Fibroblast of peridontal ligament (primary cell): ENCODE measurements at regions not wholly inside any gene's neighbourhood (a gene's known extent, or its start where the extent isn't known, plus 50 kb on each side); places are given as distances from the start of the nearest gene placed in this dataset.

ENCODE experiments used
- DNase-seq: peaks from one replicate; pipeline ENCODE4 v3.0.0-alpha.2; 2010; ENCODE audit errors: extremely low read depth

DNA sequence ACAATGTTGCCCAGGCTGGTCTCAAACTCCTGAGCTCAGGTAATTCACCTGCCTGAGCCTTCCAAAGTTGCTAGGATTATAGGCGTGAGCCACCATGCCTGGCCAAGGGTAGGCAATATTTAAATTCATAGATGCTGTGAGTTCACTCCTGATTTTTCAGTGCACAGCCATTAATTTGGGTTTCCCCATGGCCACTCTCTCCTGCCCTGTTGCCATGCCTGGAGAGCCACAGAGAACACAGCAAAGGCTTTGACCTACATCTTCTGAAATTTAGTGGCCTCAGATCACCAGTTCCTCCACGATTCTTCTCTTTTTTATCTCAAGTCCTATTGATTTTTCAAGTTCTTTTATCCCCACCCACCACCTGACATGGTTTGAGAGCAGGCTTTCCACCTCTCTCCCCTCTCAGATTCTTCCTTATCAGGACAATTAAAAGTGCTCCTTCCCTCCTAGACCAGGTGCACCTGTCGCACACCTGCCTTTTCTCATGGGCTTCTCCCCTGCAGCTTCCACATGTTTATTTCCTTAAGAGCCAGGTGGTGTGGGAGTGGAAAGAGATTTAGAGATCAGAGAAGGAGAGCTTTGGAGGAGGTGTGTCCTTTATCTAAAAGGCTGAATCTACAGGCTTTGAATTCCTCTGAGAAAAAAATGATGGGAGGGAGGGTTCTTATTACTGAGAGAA is 123.8 kb downstream of the ADRA2A start:
- DNase-seq = no peak

DNA sequence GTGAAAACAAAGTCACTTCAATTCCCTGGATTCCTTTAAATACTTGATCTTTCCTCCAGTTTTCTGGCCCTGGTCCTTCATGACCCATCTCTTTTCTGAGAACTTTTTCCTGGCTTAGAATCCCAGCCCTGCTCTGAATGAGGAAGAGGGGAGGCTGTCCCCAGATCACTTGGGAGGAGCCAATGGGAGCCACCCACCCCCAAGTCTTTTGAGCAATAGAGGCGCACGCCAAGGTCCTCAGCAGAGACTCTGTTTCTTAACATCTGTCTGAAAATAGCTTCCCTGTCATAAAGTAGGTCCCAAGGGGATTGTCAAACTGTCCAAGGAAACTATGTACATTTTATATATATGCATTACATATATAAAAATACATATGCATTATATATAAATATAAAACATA is 126.8 kb downstream of the ADRA2A start:
- no peak for DNase-seq

DNA sequence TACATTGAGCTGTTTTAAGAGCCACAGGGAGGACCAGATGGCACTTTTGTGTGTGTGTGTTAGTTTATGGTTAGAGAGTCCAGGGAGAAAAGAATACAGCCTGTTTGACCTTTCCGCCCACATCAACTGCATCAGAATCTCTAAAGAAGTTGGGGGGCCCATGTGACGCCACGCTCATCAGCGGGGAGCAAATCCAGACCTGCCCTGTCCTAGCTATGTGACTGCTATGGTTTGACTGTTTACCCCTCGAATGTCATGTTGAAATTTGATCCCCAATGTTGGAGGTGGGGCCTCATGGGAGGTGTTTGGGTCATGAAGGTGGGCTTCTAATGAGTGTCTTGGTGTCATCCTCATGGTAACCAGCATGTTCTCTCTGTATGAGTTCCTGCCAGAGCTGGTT is 128.0 kb downstream of the ADRA2A start:
- DNase-seq = no peak

DNA sequence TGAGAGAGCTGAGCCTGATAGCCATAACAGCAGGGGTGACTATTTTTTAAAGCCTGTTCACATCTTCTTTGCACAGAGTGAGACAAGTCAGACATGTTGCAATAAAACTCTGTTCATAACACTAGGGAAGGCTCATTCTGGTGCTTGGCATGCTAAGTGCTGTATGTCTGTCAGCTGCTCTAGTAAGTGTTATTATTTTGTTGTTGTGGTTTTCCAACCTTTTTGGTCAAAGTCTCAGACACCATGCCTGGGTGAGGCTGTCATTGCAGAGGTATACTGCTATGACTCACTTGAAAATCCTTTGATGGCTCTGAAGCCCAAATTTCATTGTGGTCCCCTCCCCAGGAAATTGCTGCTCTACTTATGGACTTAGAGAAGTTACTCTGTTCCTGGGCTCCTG is 129.7 kb downstream of the ADRA2A start:
- no peak for DNase-seq

DNA sequence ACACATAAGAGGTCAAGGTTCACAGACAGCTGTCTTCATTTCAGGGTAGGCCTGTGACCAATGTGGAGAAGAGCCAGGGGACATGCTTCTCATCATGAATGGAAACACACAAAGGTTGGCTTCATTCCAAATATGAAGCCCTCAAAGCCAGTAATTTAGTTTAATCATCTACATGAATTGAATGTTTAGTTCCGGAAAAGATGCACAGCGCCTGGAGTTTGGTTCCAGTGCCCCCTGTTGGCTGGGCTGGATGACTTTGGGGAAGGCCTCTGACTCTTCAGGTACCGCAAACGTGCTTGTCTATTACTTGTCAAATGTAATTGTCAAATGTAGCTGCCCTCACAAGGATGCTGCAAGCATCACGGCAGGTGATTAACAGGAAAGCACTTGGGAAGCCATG is 130.7 kb downstream of the ADRA2A start:
- DNase-seq = no peak

DNA sequence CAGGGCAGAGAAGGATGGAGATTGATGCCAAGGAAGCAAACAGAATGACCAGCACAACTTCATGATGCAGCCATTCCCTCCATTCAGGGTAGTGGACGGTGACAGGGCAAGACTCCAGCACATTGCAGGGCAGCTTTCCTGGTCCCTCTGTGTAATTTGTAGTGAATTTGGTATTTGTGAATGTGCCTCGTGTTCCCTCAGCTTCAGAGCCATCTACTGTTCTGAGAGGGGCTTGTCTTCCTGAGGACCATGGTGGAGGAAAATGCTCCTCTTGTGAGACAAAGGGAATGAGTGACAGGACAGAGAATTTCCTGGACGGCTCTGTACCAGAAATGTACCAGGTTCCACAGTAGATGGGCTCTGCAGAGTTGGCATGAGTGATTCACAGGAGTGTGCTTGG is 132.1 kb downstream of the ADRA2A start:
- no peak for DNase-seq

DNA sequence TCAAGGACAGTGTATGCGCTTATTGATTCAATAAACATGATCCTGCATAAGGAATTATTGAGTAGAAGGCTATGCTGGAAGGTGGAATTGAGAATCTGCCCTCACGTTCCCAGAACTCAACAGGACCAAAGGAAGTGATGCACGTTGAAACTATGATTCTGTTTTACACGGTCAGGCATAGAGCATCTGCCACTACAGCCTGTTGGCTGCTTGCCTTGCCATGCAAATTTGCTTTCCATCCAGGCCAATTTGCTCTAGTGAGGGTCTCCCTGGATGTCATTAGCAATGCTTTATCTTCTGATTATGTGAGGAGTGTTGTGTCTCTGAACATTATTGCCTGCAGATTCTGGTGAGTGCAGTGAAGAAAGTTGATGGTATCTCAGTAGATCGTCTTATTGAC is 132.9 kb downstream of the ADRA2A start:
- DNase-seq = no peak

DNA sequence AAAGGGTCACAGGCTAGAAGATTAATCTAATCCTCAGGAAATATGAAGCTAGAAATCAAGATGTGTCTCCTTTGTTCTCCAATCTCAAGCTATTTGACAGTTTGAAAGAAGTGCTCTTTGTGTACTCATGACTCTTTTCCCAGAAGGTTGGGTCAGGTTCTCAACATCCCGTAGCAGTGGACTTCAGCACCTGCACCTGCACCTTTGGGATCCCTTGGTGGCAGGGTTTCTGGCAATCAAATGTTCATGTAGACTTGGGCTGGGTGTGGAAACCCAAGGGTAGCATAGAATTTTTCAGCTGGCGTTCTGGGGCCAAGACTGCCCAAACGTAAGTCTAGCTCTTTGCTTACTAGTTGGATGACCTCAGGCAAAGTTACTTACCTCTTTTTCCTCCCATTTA is 134.4 kb downstream of the ADRA2A start:
- DNase-seq = no peak

DNA sequence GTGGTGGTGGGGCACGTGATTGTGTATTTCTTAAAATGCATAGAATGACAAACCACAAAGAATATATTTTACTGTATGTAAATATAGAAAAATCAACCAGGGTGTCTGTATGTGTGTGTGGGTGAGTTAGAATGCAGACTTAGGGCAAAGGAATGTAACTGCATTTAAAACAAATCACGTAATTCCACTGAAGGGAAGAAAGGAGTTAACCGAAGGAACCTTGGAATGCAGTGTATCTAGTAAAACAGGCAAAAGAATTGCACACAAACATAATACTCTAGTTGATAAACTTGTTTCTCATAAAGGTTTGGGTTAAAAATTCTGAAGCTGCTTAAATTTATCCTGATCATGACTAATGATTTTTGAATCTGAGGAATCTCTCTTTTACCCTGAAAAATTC is 134.9 kb downstream of the ADRA2A start:
- DNase-seq = peak; percentile 15

DNA sequence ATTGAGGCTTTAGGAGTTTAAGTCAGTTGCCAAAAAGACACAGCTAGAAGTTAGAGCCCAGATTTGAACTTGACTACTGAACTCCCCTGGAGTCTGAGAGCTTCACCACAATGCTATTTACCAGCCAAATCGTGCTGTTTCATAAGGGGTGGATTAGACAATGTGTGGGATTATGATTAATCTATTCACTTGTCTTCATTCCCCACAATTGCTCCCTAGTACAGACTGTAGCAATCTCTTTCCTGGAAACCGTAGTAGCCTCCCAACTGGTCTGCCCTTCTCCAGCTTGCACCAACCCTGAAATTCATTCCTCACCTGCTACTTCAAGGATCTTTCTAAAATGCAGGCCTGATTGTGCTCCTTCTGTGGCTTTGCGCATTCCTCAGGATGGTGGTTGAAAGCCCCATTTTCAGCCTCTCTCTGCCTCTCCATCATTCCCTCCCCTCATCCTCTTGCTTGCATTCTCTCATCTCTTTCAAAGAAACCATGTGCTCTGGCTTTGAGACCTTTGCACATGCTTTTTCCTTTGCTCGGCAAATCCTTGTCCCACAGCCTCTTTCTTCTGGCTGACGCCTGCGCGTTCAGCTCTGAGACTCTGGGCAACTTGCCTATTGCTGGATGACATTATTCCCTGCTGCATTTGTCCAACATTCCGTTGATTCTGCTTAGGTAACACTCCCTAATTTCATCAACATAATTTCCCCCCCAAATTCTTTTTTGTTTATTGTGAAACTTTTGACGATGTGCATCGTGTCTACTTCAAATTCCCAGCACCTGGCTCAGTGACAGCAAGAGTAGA is 145.1 kb downstream of the ADRA2A start:
- no peak for DNase-seq

DNA sequence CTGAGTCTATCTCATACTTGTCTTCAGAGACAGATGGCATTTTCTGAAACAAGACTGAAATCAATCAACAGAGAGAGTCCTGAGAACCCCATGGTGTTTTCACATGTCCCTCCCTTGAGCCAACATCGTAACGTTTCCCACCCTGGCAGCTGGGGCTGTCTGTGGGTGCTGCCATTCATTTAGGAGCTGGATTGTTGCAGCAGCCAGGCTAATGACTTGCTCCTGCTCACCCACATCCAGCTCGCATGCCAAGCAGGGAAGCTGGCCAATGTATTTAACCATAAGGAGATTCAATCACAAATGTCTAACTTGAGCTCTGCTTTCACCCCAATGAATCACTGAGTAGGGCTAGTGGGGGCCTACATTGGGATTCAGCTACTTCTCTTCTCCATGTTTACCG is 146.1 kb downstream of the ADRA2A start:
- DNase-seq = no peak

DNA sequence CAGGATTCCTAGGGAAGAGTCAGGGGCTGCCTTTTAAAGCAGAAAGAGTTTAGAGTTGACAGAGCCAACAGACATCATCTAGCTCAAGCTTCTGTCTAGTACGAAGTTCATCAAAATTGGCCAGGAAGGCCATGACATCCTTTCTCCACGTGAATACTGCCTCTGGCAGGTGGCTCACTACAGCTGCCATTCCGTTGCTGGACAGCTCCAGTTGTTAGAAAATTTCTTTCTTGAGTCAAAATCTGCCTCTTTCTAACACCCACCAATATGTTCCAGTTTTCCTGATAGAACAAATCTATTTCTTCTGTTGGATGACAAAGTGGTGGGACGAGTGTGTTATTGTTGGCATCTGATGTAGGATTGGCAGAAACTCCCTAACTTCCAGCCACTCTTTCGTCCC is 154.9 kb downstream of the ADRA2A start:
- no peak for DNase-seq

DNA sequence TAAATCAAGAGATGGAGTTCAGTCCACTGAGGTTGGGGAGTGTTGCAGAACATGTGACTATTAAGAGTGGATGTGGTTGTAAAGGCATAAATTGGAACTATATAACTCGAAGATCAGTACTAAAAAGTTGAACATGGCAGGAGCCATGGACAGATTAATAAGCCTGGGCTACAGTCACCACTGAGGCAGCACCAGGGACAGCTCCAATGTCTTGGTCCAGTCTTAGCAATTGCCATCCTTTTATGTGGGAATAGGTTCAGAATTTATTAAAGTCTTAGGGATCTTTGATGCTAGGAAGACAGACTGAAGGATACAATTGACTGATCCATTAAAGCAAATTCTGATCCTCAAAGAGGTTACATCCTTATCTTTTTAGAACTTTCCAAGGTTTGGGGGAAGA is 156.6 kb downstream of the ADRA2A start:
- DNase-seq = no peak

DNA sequence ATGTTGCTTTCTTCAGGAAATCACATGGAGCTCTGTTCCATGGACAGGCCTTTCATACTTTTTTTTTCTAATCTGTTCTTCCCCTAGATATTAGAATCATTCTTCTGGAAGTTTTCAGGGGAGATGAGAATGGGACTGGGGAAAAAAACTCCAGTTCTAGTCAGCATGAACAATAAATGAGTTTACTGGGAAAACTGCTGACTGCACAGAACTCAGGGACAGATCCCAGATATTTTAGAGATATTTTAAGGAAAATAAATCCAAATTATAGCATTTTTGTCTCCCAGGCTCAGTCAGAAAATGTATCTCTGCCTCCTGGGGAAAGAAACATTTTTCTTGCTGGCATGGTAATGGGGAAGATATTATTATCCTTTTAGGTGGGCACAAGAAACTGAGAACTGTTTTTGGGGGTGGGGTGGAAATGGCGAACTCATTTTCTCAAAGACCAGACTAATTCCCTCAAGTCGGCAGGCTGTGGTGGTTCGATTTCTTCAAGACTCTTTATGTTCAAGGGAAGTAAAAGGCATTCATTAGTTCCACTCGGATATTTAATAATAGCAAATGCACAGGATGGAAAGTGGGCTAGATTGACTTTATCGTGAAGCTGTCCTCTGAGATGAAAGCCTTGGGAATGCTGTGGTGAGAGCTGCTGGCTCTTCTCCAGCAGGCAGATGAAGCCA is 157.5 kb downstream of the ADRA2A start:
- no peak for DNase-seq

DNA sequence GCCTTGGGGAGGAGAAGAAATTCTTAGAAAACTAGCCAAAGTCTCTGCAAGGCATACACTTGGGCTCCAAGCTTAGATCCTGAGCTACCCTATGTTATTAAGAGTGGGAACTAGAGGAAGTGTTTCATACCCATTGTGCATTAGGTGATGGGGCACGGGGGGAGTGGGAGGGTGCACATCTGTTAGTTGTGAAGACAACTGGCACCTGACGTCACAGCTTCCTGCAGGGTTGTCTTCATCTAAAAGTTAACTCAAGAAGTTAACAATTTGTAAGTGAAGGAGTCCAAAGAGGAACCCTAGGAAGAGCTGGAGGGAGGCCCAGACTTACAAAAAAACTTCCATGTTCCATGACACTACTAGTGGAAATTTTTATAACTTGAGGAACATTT is 158.1 kb downstream of the ADRA2A start:
- DNase-seq = no peak

DNA sequence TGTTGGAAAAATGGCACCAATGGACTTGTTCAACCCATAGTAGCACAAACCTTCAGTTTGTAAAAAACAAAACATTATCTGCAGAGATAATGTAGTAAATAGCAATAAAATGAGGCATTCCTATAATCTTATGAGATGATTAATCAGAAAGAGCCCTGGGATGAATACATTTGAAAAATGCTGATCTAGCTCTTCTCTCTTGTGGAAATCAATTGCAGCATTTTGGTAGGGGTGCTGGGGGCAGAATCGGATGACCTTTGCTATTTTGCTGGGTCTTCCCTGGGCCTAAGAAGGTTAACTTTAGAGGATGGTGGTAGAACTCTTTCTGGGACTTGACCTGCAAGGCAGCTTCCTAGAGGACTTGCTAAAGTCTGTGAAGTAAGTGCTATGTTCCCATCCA is 163.5 kb downstream of the ADRA2A start:
- no peak for DNase-seq

DNA sequence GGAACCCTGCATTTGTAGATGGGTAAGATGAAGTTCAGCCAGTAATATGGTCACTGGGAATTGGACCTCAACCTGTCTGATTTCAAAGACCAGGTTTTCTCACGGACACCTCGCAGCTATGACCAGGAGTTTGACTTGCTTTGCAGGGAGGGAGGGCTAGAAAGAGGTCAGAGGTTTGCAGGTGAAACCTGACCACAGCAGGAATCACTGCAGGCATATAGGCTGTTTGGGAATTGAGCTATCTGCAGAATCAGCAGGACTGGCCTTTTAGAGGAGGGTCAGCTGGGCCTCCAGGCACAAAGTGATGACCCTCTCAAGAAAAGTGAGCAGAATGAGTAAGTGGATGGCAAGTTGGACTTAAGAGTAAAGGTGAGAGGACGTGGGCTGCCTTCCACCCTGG is 166.3 kb downstream of the ADRA2A start:
- no peak for DNase-seq

DNA sequence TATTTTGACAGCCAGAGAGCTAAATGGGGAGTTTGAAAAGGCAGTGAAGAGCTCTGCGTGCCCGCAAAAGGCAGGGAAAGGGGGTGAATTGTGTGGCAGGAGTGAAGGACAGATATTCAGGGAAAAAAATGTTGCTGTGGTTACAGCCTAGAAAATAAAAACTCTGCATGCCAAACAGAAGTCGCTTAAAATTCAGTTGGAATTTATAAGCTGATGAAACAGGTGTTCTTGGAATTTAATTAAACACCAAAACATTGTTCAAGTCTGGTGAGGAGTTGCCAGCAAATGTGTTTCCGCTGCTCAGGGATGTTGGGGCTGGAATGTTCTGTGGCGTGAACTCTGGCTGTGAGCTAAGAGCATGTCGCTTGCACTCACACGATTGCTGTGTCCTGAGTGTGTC is 169.3 kb downstream of the ADRA2A start:
- no peak for DNase-seq

DNA sequence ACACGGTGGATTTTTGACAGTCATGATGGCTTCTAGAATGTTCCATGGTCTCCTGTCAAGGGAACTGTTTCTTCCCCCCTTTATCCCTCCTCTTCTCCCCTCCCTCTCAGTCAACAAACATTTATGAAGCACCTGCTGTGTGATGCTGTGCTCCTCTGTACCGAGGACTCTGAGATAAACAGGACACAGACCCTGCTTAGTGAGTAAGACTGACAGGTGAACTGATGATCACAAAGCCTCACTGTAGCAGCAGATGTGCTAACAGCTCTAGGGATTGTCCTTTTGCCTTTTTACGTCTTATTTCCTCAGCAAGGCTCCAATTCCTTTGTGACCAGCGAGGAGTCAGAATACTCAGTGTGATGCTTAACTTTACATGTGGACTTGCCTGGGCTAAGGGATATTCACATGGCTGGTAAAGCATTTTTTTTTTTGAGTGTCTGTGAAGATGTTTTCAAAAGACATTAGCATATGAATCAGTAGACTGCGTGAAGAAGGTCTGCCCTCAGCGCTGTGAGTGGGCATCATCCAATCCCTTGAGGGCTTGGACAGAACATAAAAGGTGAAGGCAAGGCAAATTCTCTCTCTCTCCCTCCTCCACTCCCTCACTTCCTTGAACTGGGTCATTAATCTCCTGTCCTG is 170.1 kb downstream of the ADRA2A start:
- no peak for DNase-seq

DNA sequence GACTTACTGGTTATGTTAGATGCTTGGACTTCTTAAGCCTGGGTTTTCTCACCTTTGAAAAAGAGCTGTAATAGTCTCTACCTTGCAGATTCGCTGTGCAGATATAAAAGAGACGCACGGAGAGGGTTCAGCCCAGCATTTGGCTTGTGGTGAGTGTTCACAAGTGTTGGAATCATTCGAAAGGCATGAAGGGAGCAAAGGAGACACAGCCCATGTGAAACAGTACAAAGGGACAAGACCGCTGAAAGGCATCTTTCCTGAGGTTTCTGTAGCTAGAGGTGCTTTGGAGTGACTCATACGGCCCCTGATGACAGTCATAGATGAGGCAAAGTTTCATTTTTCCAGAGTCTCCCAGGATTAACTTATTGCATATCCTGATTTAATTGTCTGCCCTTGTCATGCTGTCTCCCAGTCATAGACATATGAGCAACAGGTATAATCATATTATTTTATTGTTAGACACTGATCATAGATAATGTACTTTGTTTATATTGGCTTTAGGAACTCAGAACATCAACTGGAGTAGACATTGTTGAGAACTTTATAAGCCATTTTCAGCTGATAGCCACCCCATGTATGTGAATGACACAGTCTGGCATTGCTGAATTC is 171.1 kb downstream of the ADRA2A start:
- DNase-seq = no peak

DNA sequence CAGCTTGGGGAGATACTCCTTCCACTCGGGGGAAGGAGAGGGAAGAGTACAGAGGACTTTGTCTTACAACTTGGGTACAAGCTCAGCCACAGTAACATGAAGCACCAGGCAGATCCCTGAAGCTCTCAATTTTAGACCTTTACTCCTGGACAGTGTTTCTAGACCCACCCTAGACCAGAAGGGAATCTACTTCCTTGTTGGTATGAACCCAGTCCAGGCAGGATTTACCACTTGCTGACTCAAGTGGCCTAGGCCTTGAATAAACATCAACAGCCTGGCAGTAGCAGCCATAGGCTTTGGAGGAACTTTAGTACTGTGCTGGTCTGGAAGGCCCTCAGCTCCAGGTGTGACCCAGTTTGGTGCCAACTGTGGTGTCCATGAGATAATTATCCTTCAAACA is 173.1 kb downstream of the ADRA2A start:
- no peak for DNase-seq

DNA sequence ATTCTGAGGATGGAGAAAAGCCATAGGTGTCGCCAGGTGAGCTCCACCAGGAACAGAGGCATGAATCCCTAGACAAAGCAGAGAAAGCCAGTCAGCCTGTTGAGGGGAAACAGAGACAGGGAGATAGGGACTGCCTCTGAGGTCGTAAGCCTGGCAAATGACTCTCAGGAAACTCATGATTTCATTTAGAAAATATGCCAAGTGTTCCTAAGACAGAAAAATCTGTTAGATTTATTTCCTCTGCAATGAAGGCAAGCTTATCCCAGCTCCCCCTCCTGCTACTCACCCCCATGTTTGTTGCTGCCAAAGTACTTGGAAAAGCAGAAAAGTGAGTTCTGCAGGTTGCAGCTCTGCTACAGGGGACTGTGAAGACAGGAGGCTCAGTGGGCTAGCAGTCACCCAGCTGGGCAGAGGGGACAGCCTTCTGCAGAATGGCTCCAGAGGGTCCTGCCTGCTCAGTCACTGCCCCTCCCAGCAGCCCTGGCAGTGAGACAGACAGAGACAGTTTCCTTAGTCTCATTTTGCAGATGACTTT is 184.3 kb downstream of the ADRA2A start:
- DNase-seq = no peak
